RWPE2 (cell line): ENCODE measurements at regions not wholly inside any gene's neighbourhood (a gene's known extent, or its start where the extent isn't known, plus 50 kb on each side); places are given as distances from the start of the nearest gene placed in this dataset.

Experiments used
- ATAC-seq: fragments of 200-7000 bp; cut with Tn5 transposase; 3 replicates; pipeline ENCODE4 v1.9.1; 2021; ENCODE audit warnings: low read depth
- DNase-seq: peaks from one replicate; pipeline ENCODE4 v3.0.0-alpha.2; 2020; ENCODE audit warnings: low spot score
- H3K27ac ChIP-seq: fragments of 450-650 bp; 2 replicates; pipeline ENCODE4 v1.5.1; 2017; ENCODE audit warnings: mild to moderate bottlenecking; ENCODE audit not compliant: poor library complexity, severe bottlenecking
- H3K27me3 ChIP-seq: fragments of 250-450 bp; sonication (Bioruptor Pico); 2 replicates; pipeline ENCODE4 v1.5.1; 2021; ENCODE audit warnings: mild to moderate bottlenecking, moderate library complexity; ENCODE audit not compliant: insufficient read depth, poor library complexity, severe bottlenecking
- H3K36me3 ChIP-seq: fragments of 250-450 bp; sonication (Bioruptor Pico); 2 replicates; pipeline ENCODE4 v1.5.1; 2020; ENCODE audit warnings: low read depth, mild to moderate bottlenecking, moderate library complexity
- H3K4me1 ChIP-seq: fragments of 250-450 bp; sonication (Bioruptor Pico); 2 replicates; pipeline ENCODE4 v1.5.1; 2021; ENCODE audit warnings: mild to moderate bottlenecking, moderate library complexity; ENCODE audit not compliant: insufficient read depth, poor library complexity, severe bottlenecking
- H3K4me3 ChIP-seq: fragments of 250-450 bp; sonication (Bioruptor Pico); 2 replicates; pipeline ENCODE4 v1.5.1; 2021; ENCODE audit warnings: mild to moderate bottlenecking, moderate library complexity; ENCODE audit not compliant: severe bottlenecking
- H3K9me3 ChIP-seq: fragments of 250-450 bp; sonication (Bioruptor Pico); 2 replicates; pipeline ENCODE4 v1.5.1; 2021; ENCODE audit warnings: mild to moderate bottlenecking, moderate library complexity; ENCODE audit not compliant: severe bottlenecking
- CTCF ChIP-seq: fragments of 450-650 bp; IDR thresholded peaks from one replicate; pipeline ENCODE4 v1.5.1; 2017; ENCODE audit warnings: mild to moderate bottlenecking, moderate library complexity; ENCODE audit not compliant: poor library complexity, severe bottlenecking

GRCh38 chr2:21696900-21697299, 573.1 kb downstream of the TDRD15 start:
- no peaks in the 10 kb centered on the region for H3K4me1 ChIP-seq
- TF ChIP-seq CTCF = no peak
- no peak overlapping the region for H3K4me3 ChIP-seq
- H3K27me3 ChIP-seq = no peaks in the 10 kb centered on the region
- ATAC-seq = no peak
- DNase-seq = no peak
- no peak overlapping the region for H3K27ac ChIP-seq
- no peaks in the 10 kb centered on the region for H3K36me3 ChIP-seq
- no peaks in the 10 kb centered on the region for H3K9me3 ChIP-seq

- Histone ChIP-seq H3K4me3 (no peak overlapping the region), H3K4me1 (no peaks in the 10 kb centered on the region), H3K27ac (no peak overlapping the region), H3K9me3 (no peaks in the 10 kb centered on the region), H3K36me3 (no peaks in the 10 kb centered on the region), H3K27me3 (no peaks in the 10 kb centered on the region)
- no peak for DNase-seq
- TF ChIP-seq CTCF = no peak
- ATAC-seq = no peak
These were observed 576.9 kb downstream of the TDRD15 start for GRCh38 chr2:21700644-21701043.

- Histone ChIP-seq H3K4me1 (no peaks in the 10 kb centered on the region), H3K9me3 (no peaks in the 10 kb centered on the region), H3K4me3 (no peak overlapping the region), H3K36me3 (no peaks in the 10 kb centered on the region), H3K27me3 (no peaks in the 10 kb centered on the region), H3K27ac (no peak overlapping the region)
- DNase-seq = no peak
- no peak for ATAC-seq
- TF ChIP-seq CTCF = no peak
These were observed 586.3 kb downstream of the TDRD15 start for GRCh38 chr2:21710031-21710430.

- no peaks in the 10 kb centered on the region for H3K9me3 ChIP-seq
- H3K27ac ChIP-seq = no peak overlapping the region
- H3K27me3 ChIP-seq = no peaks in the 10 kb centered on the region
- no peaks in the 10 kb centered on the region for H3K4me1 ChIP-seq
- DNase-seq (no peak), ATAC-seq (no peak)
- H3K36me3 ChIP-seq = no peaks in the 10 kb centered on the region
- no peak overlapping the region for H3K4me3 ChIP-seq
- TF ChIP-seq CTCF = no peak
These were observed 586.7 kb downstream of the TDRD15 start for GRCh38 chr2:21710496-21710895.

- ATAC-seq (no peak), DNase-seq (no peak)
- Histone ChIP-seq H3K9me3 (no peaks in the 10 kb centered on the region), H3K27me3 (no peaks in the 10 kb centered on the region), H3K36me3 (no peaks in the 10 kb centered on the region), H3K27ac (no peak overlapping the region), H3K4me1 (no peaks in the 10 kb centered on the region), H3K4me3 (no peak overlapping the region)
- no peak for TF ChIP-seq CTCF
These were observed 592.1 kb downstream of the TDRD15 start for GRCh38 chr2:21715887-21716286.
